ENCODE measurements at regions not wholly inside any gene's neighbourhood (a gene's known extent, or its start where the extent isn't known, plus 50 kb on each side); places are given as distances from the start of the nearest gene placed in this dataset.

GRCh38 chr4:156439576-156440200, 486.0 kb upstream of the CTSO start:
- TF ChIP-seq CTCF (IDR thresholded peaks at IDR 0.05 in 4 of 5, conservative IDR thresholded peaks at IDR 0.05 in 1 of 5) (no peak), POLR2A (IDR thresholded peaks at IDR 0.05) (no peak)

Data from gastrocnemius medialis (tissue), 4 donors.